Fibroblast of skin of right biceps (primary cell): ENCODE measurements at regions not wholly inside any gene's neighbourhood (a gene's known extent, or its start where the extent isn't known, plus 50 kb on each side); places are given as distances from the start of the nearest gene placed in this dataset.
"Not testable (repeated sequence)": the region's sequence is repeated elsewhere in the genome, so short reads cannot be mapped to it uniquely, and the experiment has no call there.

Experiments used
- DNase-seq: peaks from one replicate; pipeline ENCODE4 v3.0.0-alpha.2; 2013

- DNase-seq, result no peak
Measured at GRCh38 chr3:10628891-10629670, 123.7 kb upstream of the ATP2B2 start.

DNA sequence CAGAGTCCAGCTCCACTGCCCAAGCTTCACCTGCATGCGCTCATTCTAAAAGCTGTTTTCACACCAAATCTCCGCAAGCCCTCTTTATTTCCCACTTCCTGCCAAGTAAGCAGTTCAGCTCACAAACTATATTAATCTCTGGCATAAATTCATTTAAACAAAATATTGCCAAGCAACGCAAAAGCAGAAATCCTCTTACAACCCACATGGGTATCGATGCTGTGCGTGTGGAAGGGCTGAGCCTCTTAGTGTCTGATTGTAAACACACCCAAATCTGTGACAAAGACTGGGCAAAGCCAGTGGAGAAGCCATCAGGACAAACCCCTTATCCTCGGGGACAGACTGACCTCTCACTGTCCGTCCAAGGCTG is 124.3 kb upstream of the ATP2B2 start:
- DNase-seq, result no peak

DNA sequence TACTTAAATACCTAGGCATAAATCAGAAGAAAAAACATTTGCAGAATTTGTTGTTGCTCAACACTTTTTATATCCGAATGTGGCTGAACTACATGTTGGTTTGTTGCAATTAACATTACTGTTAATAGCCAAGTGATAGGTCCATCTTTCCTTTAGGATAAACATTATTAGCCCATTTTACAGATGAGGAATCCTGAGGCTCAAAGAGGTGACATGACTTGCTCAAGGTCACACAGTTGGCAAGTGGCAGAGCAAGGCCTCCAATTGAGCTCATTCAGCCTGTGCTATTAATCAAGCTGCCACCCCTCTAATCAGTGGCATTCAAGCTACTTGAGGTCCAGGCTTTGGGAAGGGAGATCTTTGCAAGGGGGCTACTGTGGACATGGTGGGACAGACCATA is 125.8 kb upstream of the ATP2B2 start:
- no peak for DNase-seq

DNA sequence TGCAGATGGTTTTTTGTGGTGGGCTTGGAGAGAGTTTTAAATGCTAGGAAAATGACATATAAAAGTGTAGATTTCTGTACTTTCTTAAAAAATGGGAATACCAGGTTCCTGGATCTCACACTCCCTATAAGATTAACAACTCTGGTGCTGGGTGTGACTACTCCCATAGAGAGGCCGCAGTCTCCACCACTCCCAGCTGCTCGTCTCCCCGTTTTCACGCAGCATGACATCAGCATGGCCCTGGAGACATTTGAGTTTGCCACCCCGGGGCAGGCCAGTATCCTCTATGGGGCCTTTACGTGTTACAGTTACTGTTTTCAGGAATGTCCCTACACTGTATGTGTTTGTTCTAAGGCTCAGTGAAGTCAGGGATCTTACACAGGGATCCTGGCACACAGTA is 126.7 kb upstream of the ATP2B2 start:
- DNase-seq, result no peak

GRCh38 chr3:10632741-10633140 is 127.4 kb upstream of the ATP2B2 start:
- DNase-seq, result no peak

DNA sequence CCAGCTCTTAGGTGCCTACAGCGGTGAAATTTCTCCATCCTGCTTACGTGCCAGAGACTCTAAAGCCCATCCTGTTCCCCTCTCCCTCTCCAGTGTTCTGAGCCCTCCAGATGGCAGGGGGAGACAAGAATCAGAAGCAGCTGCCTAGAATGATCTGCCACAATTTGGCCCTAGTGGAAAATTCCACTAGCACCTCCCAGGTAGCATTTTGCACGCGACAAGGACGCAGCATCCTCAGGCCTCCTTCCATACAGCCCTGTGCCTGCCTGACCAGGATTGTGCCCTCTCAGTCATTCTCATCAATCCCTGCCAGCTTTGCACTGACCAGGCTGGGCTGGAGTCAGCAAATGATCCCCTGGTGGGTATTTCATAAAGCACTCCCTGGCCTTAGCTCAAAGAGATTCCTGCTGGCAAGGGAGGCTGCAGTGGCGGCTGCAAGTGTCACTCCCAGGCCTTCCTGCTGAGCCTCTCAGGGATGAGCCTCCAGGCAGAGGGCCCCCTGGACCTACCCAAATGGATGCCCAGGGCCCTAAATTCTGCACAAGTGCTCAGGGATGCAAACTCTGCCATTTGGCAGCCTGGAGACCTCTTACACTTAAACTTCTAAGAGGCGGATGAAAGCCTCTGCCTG is 130.2 kb upstream of the ATP2B2 start:
- no peak for DNase-seq

DNA sequence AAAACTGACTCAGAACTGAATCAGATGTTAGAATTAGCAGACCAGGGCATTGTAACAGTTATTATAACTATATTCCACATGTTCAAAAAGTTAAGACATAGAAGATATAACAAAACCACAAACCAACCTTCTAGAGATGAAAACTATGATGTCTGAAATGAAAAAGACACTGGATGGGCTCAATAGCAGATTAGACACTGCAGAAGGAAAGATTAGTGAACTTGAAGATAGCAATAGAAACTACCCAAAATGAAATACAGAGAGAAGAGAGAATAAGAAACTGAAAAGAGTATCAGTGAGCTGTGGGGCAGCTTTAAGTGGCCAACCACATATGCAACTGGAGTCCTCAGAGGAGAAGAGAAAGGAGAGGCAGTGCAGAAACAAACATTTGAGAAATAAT is 132.0 kb upstream of the ATP2B2 start:
- no peak for DNase-seq

DNA sequence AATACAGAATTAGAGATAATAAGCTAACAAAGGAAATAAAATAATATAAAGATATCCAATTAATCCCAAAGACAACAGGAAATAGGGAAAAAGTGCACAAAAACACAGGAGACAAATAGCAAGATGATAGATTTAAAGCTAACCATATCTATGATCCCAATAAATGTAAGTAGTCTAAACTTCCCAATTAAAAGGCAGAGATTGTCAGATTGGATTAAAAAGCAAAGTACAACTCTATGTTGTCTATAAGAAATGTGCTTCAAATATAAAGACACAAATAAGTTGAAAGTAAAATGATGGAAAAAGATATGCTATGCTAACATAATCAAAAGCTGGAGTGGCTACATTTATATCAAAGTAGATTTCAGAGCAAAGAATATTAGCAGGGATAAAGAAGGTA is 133.1 kb upstream of the ATP2B2 start:
- no peak for DNase-seq

DNA sequence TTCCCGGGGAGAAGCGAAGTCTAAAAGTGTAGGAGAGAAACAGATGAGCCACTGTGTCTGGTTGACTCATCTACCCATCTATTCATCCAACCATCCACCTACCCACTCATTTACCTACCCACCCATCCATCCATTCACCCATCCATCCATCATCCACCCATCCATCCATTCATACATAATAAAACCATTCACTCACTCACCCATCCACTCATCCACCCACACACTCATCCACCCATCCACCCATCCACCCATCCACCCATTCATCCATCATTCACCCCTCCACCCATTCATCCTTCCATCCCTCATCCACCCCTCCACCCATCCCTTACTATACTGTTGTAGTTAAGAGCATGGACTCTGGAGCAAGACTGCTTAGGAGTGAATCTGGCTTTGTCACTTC is 136.4 kb upstream of the ATP2B2 start:
- no peak for DNase-seq

DNA sequence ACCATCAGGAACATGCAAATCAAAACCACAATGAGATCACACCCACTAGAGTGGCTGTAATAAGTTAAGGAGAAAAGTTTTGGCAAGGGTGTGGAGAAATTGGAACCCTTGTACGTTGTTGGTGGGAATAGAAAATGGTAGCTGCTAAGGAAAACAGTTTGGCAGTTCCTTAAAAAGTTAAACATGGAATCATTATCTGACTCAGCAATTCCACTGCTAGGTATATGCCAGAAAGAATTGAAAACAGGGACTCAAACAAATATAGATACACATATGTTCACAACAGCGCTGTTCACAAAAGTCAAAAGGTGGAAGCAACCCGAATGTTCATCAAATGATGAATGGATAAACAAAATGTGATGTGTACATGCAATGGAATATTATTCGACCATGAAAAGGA is 138.8 kb upstream of the ATP2B2 start:
- DNase-seq, result no peak

- DNase-seq, result no peak
Measured at GRCh38 chr3:10645800-10646199, 140.4 kb upstream of the ATP2B2 start.

GRCh38 chr3:10646531-10647335 is 141.3 kb upstream of the ATP2B2 start:
- no peak for DNase-seq

DNA sequence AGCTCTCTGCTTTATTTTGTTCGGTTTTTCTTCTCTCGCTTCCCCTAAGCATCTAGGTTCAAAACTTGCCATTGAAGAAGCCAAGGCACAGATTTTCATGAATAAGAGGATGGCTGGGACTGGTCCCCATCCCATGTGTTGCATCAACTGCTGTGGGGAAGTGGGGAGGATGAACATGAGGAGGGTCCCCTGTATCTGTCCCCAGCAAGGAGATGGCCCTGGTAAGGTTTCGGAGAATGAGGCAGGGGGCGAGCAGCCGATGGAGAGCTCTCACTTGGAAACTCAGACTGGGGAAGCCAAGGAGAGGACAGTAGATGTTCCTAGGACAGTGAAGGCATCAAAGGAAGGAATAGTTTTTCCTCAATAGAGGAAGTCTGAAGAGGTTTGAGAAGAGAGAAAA is 142.0 kb upstream of the ATP2B2 start:
- no peak for DNase-seq

DNA sequence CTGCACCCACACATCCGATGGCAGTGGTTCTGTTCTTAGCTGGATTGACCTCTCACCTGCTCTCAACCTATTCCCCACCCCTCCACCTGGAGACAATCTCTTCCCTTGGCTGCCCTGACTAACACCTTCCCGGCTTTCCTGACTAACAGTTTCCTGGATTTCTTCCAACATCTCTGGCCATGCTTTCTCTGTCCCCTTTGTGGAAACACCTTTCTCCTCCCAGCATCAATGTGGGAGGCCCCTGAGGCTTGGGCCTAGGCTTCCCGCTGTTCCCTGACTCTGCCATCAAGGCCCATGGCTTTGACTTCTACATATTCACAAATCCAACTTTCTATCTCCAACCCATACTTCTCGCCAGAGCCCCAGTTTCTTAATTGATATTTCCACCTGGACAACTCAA is 142.8 kb upstream of the ATP2B2 start:
- no peak for DNase-seq

- DNase-seq, result not testable (repeated sequence)
Measured at GRCh38 chr3:10649463-10649862, 144.1 kb upstream of the ATP2B2 start.

DNA sequence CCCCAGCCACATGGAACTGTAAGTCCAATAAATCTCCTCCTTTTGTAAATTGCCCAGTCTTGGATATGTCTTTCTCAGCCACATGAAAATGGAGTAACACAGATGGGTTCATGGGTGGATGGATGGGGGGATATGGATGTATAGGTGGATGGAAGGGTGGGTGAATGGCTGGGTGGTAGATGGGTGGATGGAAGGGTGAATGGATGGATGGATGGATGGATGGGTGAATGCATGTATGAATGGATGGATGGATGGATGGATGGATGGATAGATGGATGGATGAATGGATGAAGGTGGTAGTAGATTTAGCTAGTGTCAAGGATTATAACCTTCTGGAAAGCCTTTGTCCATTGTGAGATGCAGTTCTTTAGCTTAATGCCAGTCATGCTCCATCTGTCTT is 146.1 kb upstream of the ATP2B2 start:
- DNase-seq, result no peak

GRCh38 chr3:10653241-10653640 is 147.9 kb upstream of the ATP2B2 start:
- DNase-seq, result no peak

GRCh38 chr3:10653866-10654611 is 148.7 kb upstream of the ATP2B2 start:
- no peak for DNase-seq

- no peak for DNase-seq
Measured at GRCh38 chr3:10655105-10655504, 149.7 kb upstream of the ATP2B2 start.

- DNase-seq, result not testable (repeated sequence)
Measured at GRCh38 chr3:10657339-10657738, 152.0 kb upstream of the ATP2B2 start.

GRCh38 chr3:10665592-10665991 is 150.4 kb upstream of the SLC6A11 start:
- DNase-seq, result no peak

- DNase-seq, result no peak
Measured at GRCh38 chr3:10666621-10667020, 149.4 kb upstream of the SLC6A11 start.

GRCh38 chr3:10667269-10667668 is 148.8 kb upstream of the SLC6A11 start:
- no peak for DNase-seq
